Ovary (tissue), 3 donors: ENCODE measurements at regions not wholly inside any gene's neighbourhood (a gene's known extent, or its start where the extent isn't known, plus 50 kb on each side); places are given as distances from the start of the nearest gene placed in this dataset.

ENCODE experiments used
- POLR2A ChIP-seq: fragments of 450-650 bp; IDR thresholded peaks from one replicate; pipeline ENCODE4 v1.6.1; 2017; ENCODE audit warnings: antibody characterized with exemption, mild to moderate bottlenecking, moderate library complexity
- TF ChIP-seq, protein P1 (sequence below), 3 donors: fragments of 450-650 bp in 2 of 3; fragments of 200-600 bp in 1 of 3; IDR thresholded peaks; one replicate each; pipeline versions ENCODE4 v1.5.1 to v1.8.0; 2016 to 2022; ENCODE audit warnings: antibody characterized with exemption in 3 of 3, mild to moderate bottlenecking in 1 of 3
- donor health status: DM: no; HTN: no; CAD: no.

DNA sequence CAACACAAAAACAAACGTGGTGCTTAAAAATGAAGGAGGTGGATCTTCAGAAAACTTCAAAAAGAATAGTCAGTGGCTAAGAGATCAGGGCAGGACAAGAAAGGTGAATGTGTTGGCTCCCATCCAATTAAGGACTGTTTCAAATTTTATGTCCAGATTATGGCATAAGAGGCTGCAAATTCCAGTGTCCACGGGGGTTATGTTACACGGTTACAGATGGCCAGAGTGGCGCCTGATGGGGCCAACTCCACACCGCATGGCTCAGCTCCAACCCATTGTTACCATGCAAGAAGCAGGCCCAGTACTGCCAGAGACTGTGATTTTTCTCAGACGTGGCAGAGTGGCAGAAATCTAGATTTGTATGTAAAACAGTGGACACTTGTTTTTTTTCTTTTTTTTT lies 168.4 kb upstream of the TENM3 start:
- TF ChIP-seq, protein P1, sequence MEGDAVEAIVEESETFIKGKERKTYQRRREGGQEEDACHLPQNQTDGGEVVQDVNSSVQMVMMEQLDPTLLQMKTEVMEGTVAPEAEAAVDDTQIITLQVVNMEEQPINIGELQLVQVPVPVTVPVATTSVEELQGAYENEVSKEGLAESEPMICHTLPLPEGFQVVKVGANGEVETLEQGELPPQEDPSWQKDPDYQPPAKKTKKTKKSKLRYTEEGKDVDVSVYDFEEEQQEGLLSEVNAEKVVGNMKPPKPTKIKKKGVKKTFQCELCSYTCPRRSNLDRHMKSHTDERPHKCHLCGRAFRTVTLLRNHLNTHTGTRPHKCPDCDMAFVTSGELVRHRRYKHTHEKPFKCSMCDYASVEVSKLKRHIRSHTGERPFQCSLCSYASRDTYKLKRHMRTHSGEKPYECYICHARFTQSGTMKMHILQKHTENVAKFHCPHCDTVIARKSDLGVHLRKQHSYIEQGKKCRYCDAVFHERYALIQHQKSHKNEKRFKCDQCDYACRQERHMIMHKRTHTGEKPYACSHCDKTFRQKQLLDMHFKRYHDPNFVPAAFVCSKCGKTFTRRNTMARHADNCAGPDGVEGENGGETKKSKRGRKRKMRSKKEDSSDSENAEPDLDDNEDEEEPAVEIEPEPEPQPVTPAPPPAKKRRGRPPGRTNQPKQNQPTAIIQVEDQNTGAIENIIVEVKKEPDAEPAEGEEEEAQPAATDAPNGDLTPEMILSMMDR (IDR thresholded peaks at IDR 0.05), result no peak
- no peak for TF ChIP-seq POLR2A
